HG03521 (cell line): ENCODE measurements at regions not wholly inside any gene's neighbourhood (a gene's known extent, or its start where the extent isn't known, plus 50 kb on each side); places are given as distances from the start of the nearest gene placed in this dataset.
"Not testable (repeated sequence)": the region's sequence is repeated elsewhere in the genome, so short reads cannot be mapped to it uniquely, and the experiment has no call there.

Experiments used
- ATAC-seq: cut with Tn5 transposase; IDR thresholded peaks from one replicate; pipeline ENCODE4 v1.9.1; 2021; ENCODE audit warnings: mild to moderate bottlenecking, moderate library complexity; ENCODE audit not compliant: unreplicated experiment

- no peak for ATAC-seq
Measured at GRCh38 chr18:66931010-66931409, 327.1 kb upstream of the CDH19 start.

- no peak for ATAC-seq
Measured at GRCh38 chr18:66916834-66917233, 312.9 kb upstream of the CDH19 start.

- ATAC-seq, result no peak
Measured at GRCh38 chr18:66900837-66901236, 296.9 kb upstream of the CDH19 start.

- no peak for ATAC-seq
Measured at GRCh38 chr18:66895631-66896030, 291.7 kb upstream of the CDH19 start.

GRCh38 chr18:66894851-66895250 lies 291.0 kb upstream of the CDH19 start:
- no peak for ATAC-seq

GRCh38 chr18:66892388-66892787 lies 288.5 kb upstream of the CDH19 start:
- not testable (repeated sequence) for ATAC-seq

GRCh38 chr18:66874812-66875474 lies 271.1 kb upstream of the CDH19 start:
- no peak for ATAC-seq

GRCh38 chr18:66874375-66874774 lies 270.5 kb upstream of the CDH19 start:
- ATAC-seq, result no peak

- ATAC-seq, result no peak
Measured at GRCh38 chr18:66873899-66874298, 270.0 kb upstream of the CDH19 start.

GRCh38 chr18:66872277-66872676 lies 268.4 kb upstream of the CDH19 start:
- ATAC-seq, result no peak

- ATAC-seq, result no peak
Measured at GRCh38 chr18:66867653-66868052, 263.8 kb upstream of the CDH19 start.

- not testable (repeated sequence) for ATAC-seq
Measured at GRCh38 chr18:66866427-66866940, 262.6 kb upstream of the CDH19 start.

- ATAC-seq, result no peak
Measured at GRCh38 chr18:66838340-66838987, 234.6 kb upstream of the CDH19 start.

GRCh38 chr18:66833646-66834045 lies 229.8 kb upstream of the CDH19 start:
- ATAC-seq, result no peak

GRCh38 chr18:66826211-66826610 lies 222.3 kb upstream of the CDH19 start:
- no peak for ATAC-seq

- no peak for ATAC-seq
Measured at GRCh38 chr18:66825347-66825746, 221.5 kb upstream of the CDH19 start.

- ATAC-seq, result no peak
Measured at GRCh38 chr18:66819235-66819634, 215.3 kb upstream of the CDH19 start.

GRCh38 chr18:66813138-66813537 lies 209.2 kb upstream of the CDH19 start:
- ATAC-seq, result no peak

- ATAC-seq, result no peak
Measured at GRCh38 chr18:66795051-66795450, 191.2 kb upstream of the CDH19 start.

- ATAC-seq, result no peak
Measured at GRCh38 chr18:66792466-66792865, 188.6 kb upstream of the CDH19 start.

GRCh38 chr18:66780609-66781008 lies 176.7 kb upstream of the CDH19 start:
- no peak for ATAC-seq

GRCh38 chr18:66778048-66778447 lies 174.2 kb upstream of the CDH19 start:
- ATAC-seq, result no peak

- no peak for ATAC-seq
Measured at GRCh38 chr18:66769375-66769774, 165.5 kb upstream of the CDH19 start.
